H1 (cell line): ENCODE measurements at regions not wholly inside any gene's neighbourhood (a gene's known extent, or its start where the extent isn't known, plus 50 kb on each side); places are given as distances from the start of the nearest gene placed in this dataset.

Experiments used
- CTCF ChIA-PET: fragments of 300-600 bp; sonication (Branson Sonifier 250); formaldehyde crosslinking; loops from one replicate; lab custom pipeline; 2021; ENCODE audit not compliant: partially characterized antibody; lab: Charles Lee
- POLR2A ChIA-PET: fragments of 300-600 bp; sonication (Branson Sonifier 250); formaldehyde crosslinking; loops from one replicate; lab custom pipeline; 2021; ENCODE audit warnings: inconsistent platforms; ENCODE audit not compliant: partially characterized antibody; lab: Charles Lee
- DNase-seq, 2 experiments: peaks; one replicate each; pipeline versions ENCODE4 v3.0.0 to v3.0.0-alpha.2; 2010 to 2022; ENCODE audit warnings: low spot score in 2 of 2, low read depth in 1 of 2, mixed read lengths in 1 of 2
- FAIRE-seq: peaks from 2 replicates; lab custom pipeline; 2011; peaks lifted over from hg19 to GRCh38; lab: Jason Lieb, UNC
- H2AFZ ChIP-seq: 2 replicates; pipeline ENCODE4 v1.8.1; 2012; ENCODE audit warnings: low read length, inconsistent platforms
- H2AK5ac ChIP-seq: 2 replicates; pipeline ENCODE4 v1.6.1; 2013; ENCODE audit warnings: low read depth, low read length
- H2BK120ac ChIP-seq: replicated peaks from 2 replicates; pipeline ENCODE3; 2013; ENCODE audit warnings: low read depth, low read length, inconsistent platforms
- H2BK12ac ChIP-seq: 2 replicates; pipeline ENCODE4 v1.6.1; 2013; ENCODE audit warnings: low read depth, low read length
- H2BK15ac ChIP-seq: 2 replicates; pipeline ENCODE4 v1.6.1; 2013; ENCODE audit warnings: low read length
- H2BK20ac ChIP-seq: 2 replicates; pipeline ENCODE4 v1.6.1; 2013; ENCODE audit warnings: low read length
- H2BK5ac ChIP-seq: 2 replicates; pipeline ENCODE4 v1.6.1; 2013; ENCODE audit warnings: low read depth, low read length
- H3K14ac ChIP-seq: 2 replicates; pipeline ENCODE4 v1.6.1; 2013; ENCODE audit warnings: inconsistent platforms; ENCODE audit not compliant: insufficient read length
- H3K18ac ChIP-seq: 2 replicates; pipeline ENCODE4 v1.6.1; 2013; ENCODE audit warnings: low read length; ENCODE audit errors: extremely low read depth
- H3K23ac ChIP-seq: 2 replicates; pipeline ENCODE4 v1.6.1; 2013; ENCODE audit warnings: inconsistent platforms; ENCODE audit not compliant: insufficient read length
- H3K23me2 ChIP-seq: 2 replicates; pipeline ENCODE4 v1.6.1; 2013; ENCODE audit warnings: low read depth, low read length
- H3K27ac ChIP-seq: 2 replicates; pipeline ENCODE4 v1.6.1; 2011; ENCODE audit warnings: low read depth, low read length, inconsistent platforms
- H3K27me3 ChIP-seq, 4 experiments: replicated peaks in 1 of 4; 1 replicate in 1 of 4; 2 replicates in 3 of 4; pipeline versions ENCODE4 v1.6.1 to v1.8.1; 2011 to 2013; ENCODE audit warnings: low read length in 3 of 4, mild to moderate bottlenecking in 3 of 4, inconsistent platforms in 2 of 4, mixed read lengths in 2 of 4, moderate library complexity in 1 of 4; ENCODE audit not compliant: control insufficient read depth in 3 of 4, insufficient read depth in 3 of 4; ENCODE audit errors: extremely low read depth in 1 of 4
- H3K36me3 ChIP-seq, 4 experiments: 2 replicates each; pipeline versions ENCODE4 v1.6.1 to v1.8.1; 2011 to 2013; ENCODE audit warnings: mild to moderate bottlenecking in 4 of 4, low read length in 3 of 4, moderate library complexity in 2 of 4, control low read depth in 1 of 4, inconsistent platforms in 1 of 4; ENCODE audit not compliant: insufficient read depth in 4 of 4, control insufficient read depth in 2 of 4
- H3K4ac ChIP-seq: replicated peaks from 2 replicates; pipeline ENCODE3; 2013; ENCODE audit warnings: low read length, low read depth, mixed read lengths, inconsistent platforms; ENCODE audit not compliant: insufficient read length
- H3K4me1 ChIP-seq, 4 experiments: replicated peaks in 1 of 4; 1 replicate in 1 of 4; 2 replicates in 3 of 4; pipeline versions ENCODE4 v1.6.1 to v1.8.1; 2011 to 2013; ENCODE audit warnings: low read length in 3 of 4, inconsistent platforms in 2 of 4, mixed read lengths in 1 of 4; ENCODE audit not compliant: insufficient read depth in 4 of 4, control insufficient read depth in 3 of 4
- H3K4me2 ChIP-seq, 2 experiments: 2 replicates each; pipeline versions ENCODE4 v1.6.1 to v1.8.1; 2011 to 2013; ENCODE audit warnings: low read depth in 2 of 2, low read length in 2 of 2, control low read depth in 1 of 2, inconsistent platforms in 1 of 2, mild to moderate bottlenecking in 1 of 2; ENCODE audit not compliant: insufficient read depth in 1 of 2
- H3K4me3 ChIP-seq, 4 experiments: fragments of 200-600, 300-600 bp in 1 of 4; sonication (generic), shearing (Covaris generic), sonication (Bioruptor Twin) in 1 of 4; 2 replicates each; pipeline versions ENCODE4 v1.5.1 to v1.8.1; 2011 to 2016; ENCODE audit warnings: low read length in 4 of 4, low read depth in 3 of 4, control low read depth in 2 of 4, inconsistent platforms in 2 of 4, mild to moderate bottlenecking in 2 of 4, mixed read lengths in 1 of 4, moderate library complexity in 1 of 4; ENCODE audit not compliant: insufficient read depth in 2 of 4; ENCODE audit errors: extremely low read depth in 1 of 4
- H3K56ac ChIP-seq: replicated peaks from 2 replicates; pipeline ENCODE3; 2013; ENCODE audit warnings: low read depth, mild to moderate bottlenecking, mixed read lengths, low read length, inconsistent platforms; ENCODE audit not compliant: insufficient read length
- H3K79me1 ChIP-seq: 2 replicates; pipeline ENCODE4 v1.6.1; 2013; ENCODE audit warnings: low read depth, low read length, control low read depth
- H3K79me2 ChIP-seq, 2 experiments: 2 replicates each; pipeline versions ENCODE4 v1.6.1 to v1.8.1; 2012 to 2013; ENCODE audit warnings: low read length in 2 of 2, mild to moderate bottlenecking in 2 of 2, inconsistent platforms in 1 of 2; ENCODE audit not compliant: insufficient read depth in 2 of 2, control insufficient read depth in 1 of 2
- H3K9ac ChIP-seq, 4 experiments: replicated peaks in 1 of 4; 1 replicate in 1 of 4; 2 replicates in 3 of 4; pipeline versions ENCODE4 v1.6.1 to v1.8.1; 2011 to 2013; ENCODE audit warnings: low read depth in 3 of 4, low read length in 3 of 4, control low read depth in 2 of 4, mild to moderate bottlenecking in 2 of 4, moderate library complexity in 2 of 4, inconsistent platforms in 1 of 4; ENCODE audit errors: extremely low read depth in 1 of 4
- H3K9me3 ChIP-seq, 2 experiments: 2 replicates each; pipeline versions ENCODE4 v1.6.1 to v1.8.1; 2012 to 2013; ENCODE audit warnings: mild to moderate bottlenecking in 2 of 2, moderate library complexity in 2 of 2, control low read depth in 1 of 2, inconsistent platforms in 1 of 2, low read depth in 1 of 2, low read length in 1 of 2, mixed read lengths in 1 of 2; ENCODE audit not compliant: insufficient read depth in 2 of 2
- H4K20me1 ChIP-seq, 2 experiments: replicated peaks in 1 of 2; 2 replicates each; pipeline versions ENCODE3 to v1.8.1; 2011 to 2013; ENCODE audit warnings: inconsistent platforms in 2 of 2, low read length in 2 of 2, mild to moderate bottlenecking in 1 of 2; ENCODE audit not compliant: insufficient read depth in 2 of 2, control insufficient read depth in 1 of 2
- H4K5ac ChIP-seq: 2 replicates; pipeline ENCODE4 v1.6.1; 2013; ENCODE audit warnings: low read length, low read depth, mixed read lengths, inconsistent platforms; ENCODE audit not compliant: insufficient read length
- H4K8ac ChIP-seq: 2 replicates; pipeline ENCODE4 v1.8.0; 2013; ENCODE audit warnings: mild to moderate bottlenecking, moderate library complexity, low read length, inconsistent platforms; ENCODE audit not compliant: insufficient read depth; ENCODE audit errors: extremely low read depth
- H4K91ac ChIP-seq: replicated peaks from 2 replicates; pipeline ENCODE3; 2013; ENCODE audit warnings: low read length, mixed read lengths, inconsistent platforms; ENCODE audit not compliant: insufficient read length
- BCL11A ChIP-seq, 2 experiments: IDR thresholded peaks; one replicate each; pipeline ENCODE4 v1.6.1; 2011; ENCODE audit warnings: low read depth in 2 of 2, low read length in 2 of 2, mild to moderate bottlenecking in 2 of 2
- CTBP2 ChIP-seq: IDR thresholded peaks from 2 replicates; pipeline ENCODE4 v1.7.0; 2011; ENCODE audit warnings: borderline replicate concordance, mild to moderate bottlenecking, moderate library complexity, mixed read lengths, low read length; ENCODE audit not compliant: insufficient read depth, insufficient read length
- EP300 ChIP-seq, 2 experiments: IDR thresholded peaks; 1 replicate in 1 of 2; 2 replicates in 1 of 2; pipeline ENCODE4 v1.6.1; 2011 to 2012; ENCODE audit warnings: low read depth in 2 of 2, low read length in 2 of 2, mild to moderate bottlenecking in 2 of 2, borderline replicate concordance in 1 of 2, inconsistent platforms in 1 of 2, moderate library complexity in 1 of 2
- SAP30 ChIP-seq: fragments of 300-600 bp; sonication (generic); IDR thresholded peaks from 2 replicates; pipeline ENCODE4 v1.7.1; 2012; ENCODE audit warnings: low read length, moderate library complexity, mild to moderate bottlenecking, inconsistent platforms; ENCODE audit not compliant: insufficient read depth, insufficient replicate concordance
- WGBS, 2 experiments: shearing (Covaris generic) in 1 of 2; methylation state at CpG; one replicate each; pipeline versions ENCODE4 v1.1.6 to v1.1.7; 2013 to 2015; ENCODE audit warnings: low lambda C conversion rate in 2 of 2, mixed read lengths in 2 of 2, inconsistent platforms in 1 of 2, low coverage in 1 of 2, missing lambda C conversion rate in 1 of 2; ENCODE audit not compliant: insufficient replicate concordance in 2 of 2, insufficient coverage in 1 of 2, insufficient read length in 1 of 2; ENCODE audit errors: extremely low coverage in 1 of 2, missing lambda C conversion rate in 1 of 2; 5-methylcytosine and 5-hydroxymethylcytosine counted together

DNA sequence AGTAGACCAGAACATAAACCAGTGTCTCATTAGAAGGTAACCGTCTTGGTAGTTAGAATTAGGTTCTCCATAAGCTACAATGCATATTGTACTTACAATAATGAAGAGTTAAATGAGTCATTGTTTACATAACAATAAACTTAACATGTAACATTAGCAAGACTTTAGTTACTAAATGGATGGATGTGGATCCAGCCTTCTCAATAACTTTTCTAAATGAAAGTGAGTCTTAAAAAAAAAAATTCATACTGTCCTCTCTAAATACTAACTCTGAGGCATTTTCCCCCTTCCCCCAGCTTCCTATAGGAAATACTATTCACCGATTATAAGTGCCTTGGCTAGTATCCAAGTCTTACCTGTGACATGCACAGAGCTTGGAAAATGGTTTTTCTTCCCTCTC, 155.3 kb downstream of the CYB561 start:
- Histone ChIP-seq H2AFZ (no peak overlapping the region), H3K4me2 (peak overlapping the region in 1 of 2 experiments; percentile 19; a peak in 1 of 4 replicates), H2BK20ac (no peak overlapping the region), H2BK5ac (no peak overlapping the region), H3K27me3 (no peaks in the 10 kb centered on the region), H3K36me3 (no peaks in the 10 kb centered on the region), H3K27ac (no peak overlapping the region), H3K9ac (no peak overlapping the region), H2BK120ac (no peak overlapping the region), H3K14ac (no peak overlapping the region), H3K79me1 (no peaks in the 10 kb centered on the region), H3K4me1 (peaks cover 0 to 6% (median 0%) of the 10 kb centered on the region in 4 experiments; a peak in 1 of 7 replicates), H2BK12ac (no peak overlapping the region), H3K4me3 (peak overlapping the region in 1 of 4 experiments; percentile 25; a peak in 1 of 8 replicates), H3K23ac (no peak overlapping the region), H3K56ac (no peak overlapping the region), H4K5ac (no peak overlapping the region), H4K20me1 (no peaks in the 10 kb centered on the region), H3K4ac (no peak overlapping the region), H3K23me2 (no peaks in the 10 kb centered on the region), H3K18ac (no peak overlapping the region), H4K8ac (no peak overlapping the region), H2BK15ac (no peak overlapping the region), H4K91ac (no peak overlapping the region), H3K79me2 (no peaks in the 10 kb centered on the region), H2AK5ac (no peak overlapping the region), H3K9me3 (peaks cover 5 to 9% of the 10 kb centered on the region in 2 experiments; a peak in 2 of 4 replicates)
- no peak for FAIRE-seq
- no peak for DNase-seq
- 65% methylated on average over 2 of the region's 2 CpGs; no CpG with 5 or more reads in 1 of the 2 experiments for WGBS, 2 experiments
- ChIA-PET CTCF (interaction anchor here (0.6 kb wide), 1 partner anchor 17 kb away, joined by 3 read pairs; no protein-coding TSS in a partner anchor), POLR2A (interaction anchor here (0.6 kb wide), 1 partner anchor 112 kb away, joined by 3 read pairs; no protein-coding TSS in a partner anchor)
- TF ChIP-seq EP300 (IDR thresholded peaks at IDR 0.05; ENCODE audit: borderline replicate concordance in 1 of 2, low read depth in 2 of 2, low read length in 2 of 2) (no peak), SAP30 (no peak), CTBP2 (no peak), BCL11A (IDR thresholded peaks at IDR 0.05; ENCODE audit: low read depth in 2 of 2, low read length in 2 of 2) (no peak)
